ENCODE measurements at regions not wholly inside any gene's neighbourhood (a gene's known extent, or its start where the extent isn't known, plus 50 kb on each side); places are given as distances from the start of the nearest gene placed in this dataset.

DNA sequence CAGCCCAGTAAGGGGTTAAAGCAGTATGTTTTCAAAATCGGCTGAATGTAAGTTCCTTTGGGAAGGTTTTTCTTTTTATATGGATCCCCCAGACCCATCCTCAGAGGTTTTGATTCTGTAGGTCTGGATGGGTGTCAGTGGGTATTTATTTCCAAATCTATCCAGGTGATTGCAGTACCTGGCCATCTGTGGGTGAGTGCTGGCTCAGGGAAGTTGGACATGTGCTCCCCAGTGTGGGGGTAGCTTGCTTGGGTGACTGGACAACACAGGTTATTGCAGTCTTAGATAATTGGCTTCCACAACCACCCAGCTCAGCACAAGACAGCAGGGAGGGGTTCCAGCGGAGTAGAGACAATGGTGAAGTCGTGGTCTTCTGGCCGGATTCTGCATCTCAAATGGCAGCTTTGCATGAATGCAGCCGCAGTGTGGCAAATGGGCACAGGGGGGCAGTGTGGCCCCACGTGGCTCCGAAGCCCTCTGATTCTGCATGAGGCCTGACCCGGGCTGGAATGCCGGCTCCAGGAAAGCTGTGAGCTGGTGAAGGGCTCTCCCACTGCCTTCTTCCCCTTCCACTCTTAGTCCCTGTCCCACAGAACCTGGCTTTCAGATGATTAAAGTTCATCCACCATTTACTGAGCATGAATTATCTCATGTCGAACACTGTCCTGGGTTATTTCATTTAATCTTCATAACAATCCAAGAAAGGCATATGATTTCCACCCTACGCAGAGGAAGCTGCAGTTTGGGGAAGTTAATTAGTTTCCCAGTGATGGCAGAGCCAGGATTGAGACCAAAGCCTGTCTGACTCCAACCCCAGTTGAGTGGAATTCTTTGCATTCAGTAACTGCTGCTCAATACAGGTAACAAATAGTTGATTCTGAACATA lies 64.5 kb upstream of the SYPL1 start:
- peak in 1 of 2 donors; percentile 19 for TF ChIP-seq POLR2A (IDR thresholded peaks at IDR 0.05)
- TF ChIP-seq, protein P1, sequence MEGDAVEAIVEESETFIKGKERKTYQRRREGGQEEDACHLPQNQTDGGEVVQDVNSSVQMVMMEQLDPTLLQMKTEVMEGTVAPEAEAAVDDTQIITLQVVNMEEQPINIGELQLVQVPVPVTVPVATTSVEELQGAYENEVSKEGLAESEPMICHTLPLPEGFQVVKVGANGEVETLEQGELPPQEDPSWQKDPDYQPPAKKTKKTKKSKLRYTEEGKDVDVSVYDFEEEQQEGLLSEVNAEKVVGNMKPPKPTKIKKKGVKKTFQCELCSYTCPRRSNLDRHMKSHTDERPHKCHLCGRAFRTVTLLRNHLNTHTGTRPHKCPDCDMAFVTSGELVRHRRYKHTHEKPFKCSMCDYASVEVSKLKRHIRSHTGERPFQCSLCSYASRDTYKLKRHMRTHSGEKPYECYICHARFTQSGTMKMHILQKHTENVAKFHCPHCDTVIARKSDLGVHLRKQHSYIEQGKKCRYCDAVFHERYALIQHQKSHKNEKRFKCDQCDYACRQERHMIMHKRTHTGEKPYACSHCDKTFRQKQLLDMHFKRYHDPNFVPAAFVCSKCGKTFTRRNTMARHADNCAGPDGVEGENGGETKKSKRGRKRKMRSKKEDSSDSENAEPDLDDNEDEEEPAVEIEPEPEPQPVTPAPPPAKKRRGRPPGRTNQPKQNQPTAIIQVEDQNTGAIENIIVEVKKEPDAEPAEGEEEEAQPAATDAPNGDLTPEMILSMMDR (IDR thresholded peaks at IDR 0.05), result peak; percentile 64 to 98 (median 93)
